ENCODE measurements at regions not wholly inside any gene's neighbourhood (a gene's known extent, or its start where the extent isn't known, plus 50 kb on each side); places are given as distances from the start of the nearest gene placed in this dataset.

GRCh38 chr13:84686458-84686857, 804.2 kb upstream of the SLITRK1 start:
- Histone ChIP-seq H3K4me3 (no peak overlapping the region), H3K9me3 (no peaks in the 10 kb centered on the region), H3K27ac (no peak overlapping the region), H3K36me3 (no peaks in the 10 kb centered on the region), H3K4me1 (no peaks in the 10 kb centered on the region), H3K27me3 (ENCODE audit: low read depth) (no peaks in the 10 kb centered on the region)
- intact Hi-C loops (cut with DNase I), result no loop called here
- DNase-seq (no peak), ATAC-seq (no peak)
- no peak for TF ChIP-seq CTCF (IDR thresholded peaks at IDR 0.05)

- Histone ChIP-seq H3K4me3 (no peak overlapping the region), H3K27me3 (ENCODE audit: low read depth) (no peaks in the 10 kb centered on the region), H3K36me3 (no peaks in the 10 kb centered on the region), H3K27ac (no peak overlapping the region), H3K4me1 (no peaks in the 10 kb centered on the region), H3K9me3 (no peaks in the 10 kb centered on the region)
- no peak for TF ChIP-seq CTCF (IDR thresholded peaks at IDR 0.05)
- no peak for DNase-seq
- intact Hi-C loops (cut with DNase I), result no loop called here
- no peak for ATAC-seq
Measured at GRCh38 chr13:84684804-84685203, 802.5 kb upstream of the SLITRK1 start.

- intact Hi-C loops (cut with DNase I), result no loop called here
- TF ChIP-seq CTCF (IDR thresholded peaks at IDR 0.05), result no peak
- Histone ChIP-seq H3K4me3 (no peak overlapping the region), H3K36me3 (no peaks in the 10 kb centered on the region), H3K9me3 (no peaks in the 10 kb centered on the region), H3K27ac (no peak overlapping the region), H3K27me3 (ENCODE audit: low read depth) (no peaks in the 10 kb centered on the region), H3K4me1 (no peaks in the 10 kb centered on the region)
- ATAC-seq (no peak), DNase-seq (no peak)
Measured at GRCh38 chr13:84684048-84684662, 801.9 kb upstream of the SLITRK1 start.

- Histone ChIP-seq H3K4me3 (no peak overlapping the region), H3K4me1 (no peaks in the 10 kb centered on the region), H3K36me3 (no peaks in the 10 kb centered on the region), H3K9me3 (no peaks in the 10 kb centered on the region), H3K27me3 (ENCODE audit: low read depth) (no peaks in the 10 kb centered on the region), H3K27ac (no peak overlapping the region)
- no peak for TF ChIP-seq CTCF (IDR thresholded peaks at IDR 0.05)
- no peak for DNase-seq
- intact Hi-C loops (cut with DNase I), result no loop called here
- ATAC-seq, result no peak
Measured at GRCh38 chr13:84683448-84683847, 801.2 kb upstream of the SLITRK1 start.

- no peaks in the 10 kb centered on the region for H3K9me3 ChIP-seq
- no peak overlapping the region for H3K27ac ChIP-seq
- DNase-seq (no peak), ATAC-seq (no peak)
- TF ChIP-seq CTCF (IDR thresholded peaks at IDR 0.05), result no peak
- H3K36me3 ChIP-seq, result no peaks in the 10 kb centered on the region
- no peaks in the 10 kb centered on the region for H3K27me3 ChIP-seq (ENCODE audit: low read depth)
- no peaks in the 10 kb centered on the region for H3K4me1 ChIP-seq
- intact Hi-C loops (cut with DNase I), result no loop called here
- H3K4me3 ChIP-seq, result no peak overlapping the region
Measured at GRCh38 chr13:84677836-84678235, 795.6 kb upstream of the SLITRK1 start.

- no peak for ATAC-seq
- no peak overlapping the region for H3K4me3 ChIP-seq
- H3K4me1 ChIP-seq, result no peaks in the 10 kb centered on the region
- H3K27me3 ChIP-seq (ENCODE audit: low read depth), result no peaks in the 10 kb centered on the region
- H3K9me3 ChIP-seq, result no peaks in the 10 kb centered on the region
- DNase-seq, result no peak
- no peak overlapping the region for H3K27ac ChIP-seq
- intact Hi-C loops (cut with DNase I), result no loop called here
- H3K36me3 ChIP-seq, result no peaks in the 10 kb centered on the region
- no peak for TF ChIP-seq CTCF (IDR thresholded peaks at IDR 0.05)
Measured at GRCh38 chr13:84672616-84673015, 790.3 kb upstream of the SLITRK1 start.
